ENCODE measurements at regions not wholly inside any gene's neighbourhood (a gene's known extent, or its start where the extent isn't known, plus 50 kb on each side); places are given as distances from the start of the nearest gene placed in this dataset.

GRCh38 chr15:92831655-92832328 is 68.3 kb upstream of the CHD2 start (continued):
- TF ChIP-seq E2F6 (IDR thresholded peaks at IDR 0.05) (0 out of 2 replicates have a peak, but pooled peaks have one; percentile 17), POU5F1 (IDR thresholded peaks at IDR 0.05; ENCODE audit: low read depth, low read length) (no peak)
